ENCODE measurements at regions not wholly inside any gene's neighbourhood (a gene's known extent, or its start where the extent isn't known, plus 50 kb on each side); places are given as distances from the start of the nearest gene placed in this dataset.

GRCh38 chr13:22740264-22740663, 440.5 kb upstream of the SGCG start:
- Histone ChIP-seq H3K27me3 (ENCODE audit: control insufficient read depth, insufficient read depth, low read length) (no peaks in the 10 kb centered on the region), H3K27ac (ENCODE audit: insufficient read depth, low read length) (no peak overlapping the region), H3K79me1 (ENCODE audit: low read depth in 1 of 2, low read length in 2 of 2) (no peaks in the 10 kb centered on the region), H4K91ac (ENCODE audit: insufficient read depth, low read depth, low read length) (no peak overlapping the region), H3K23ac (ENCODE audit: low read depth, low read length) (no peak overlapping the region), H3K18ac (ENCODE audit: low read depth, low read length) (no peak overlapping the region), H3K4ac (ENCODE audit: low read depth, low read length) (no peak overlapping the region), H4K8ac (ENCODE audit: low read depth in 2 of 2, low read length in 2 of 2) (no peak overlapping the region), H3K56ac (ENCODE audit: extremely low read depth, insufficient read depth, low read length) (no peak overlapping the region), H3K36me3 (ENCODE audit: control insufficient read depth, insufficient read depth, low read length) (no peaks in the 10 kb centered on the region), H4K20me1 (ENCODE audit: insufficient read depth, low read length) (no peaks in the 10 kb centered on the region), H2BK5ac (ENCODE audit: low read depth, low read length, poor library complexity, severe bottlenecking) (no peak overlapping the region), H2BK120ac (ENCODE audit: low read depth, low read length) (no peak overlapping the region), H2AFZ (replicated peaks; ENCODE audit: low read length, poor library complexity) (no peak overlapping the region), H3K9me3 (ENCODE audit: control insufficient read depth, insufficient read depth, low read length) (peaks cover 6% of the 10 kb centered on the region), H3K4me1 (ENCODE audit: control insufficient read depth, insufficient read depth, low read length) (no peaks in the 10 kb centered on the region), H3K4me3 (ENCODE audit: insufficient read depth, low read depth, low read length) (no peak overlapping the region), H3K9ac (ENCODE audit: low read depth, low read length) (no peak overlapping the region), H3K14ac (replicated peaks; ENCODE audit: low read depth, low read length) (no peak overlapping the region), H2AK9ac (replicated peaks; ENCODE audit: low read depth, low read length, poor library complexity) (no peak overlapping the region), H2BK15ac (ENCODE audit: low read depth, low read length) (no peak overlapping the region), H3K4me2 (ENCODE audit: low read depth, low read length) (no peak overlapping the region), H2AK5ac (ENCODE audit: low read depth, low read length) (no peak overlapping the region), H2BK20ac (ENCODE audit: low read depth, low read length) (no peak overlapping the region), H3K9me1 (ENCODE audit: insufficient read depth, low read length) (no peaks in the 10 kb centered on the region), H4K5ac (ENCODE audit: low read depth, low read length) (no peak overlapping the region)
- POLR2A ChIA-PET (ENCODE audit: unreplicated experiment): no interaction called here
- no CpG with 5 or more reads among the region's 3 CpGs for WGBS, 2 experiments (ENCODE audit: extremely low coverage in 2 of 2, insufficient read length in 1 of 2)
- BruUV-seq (replicated peaks): no TSS peak
- CTCF ChIA-PET: no interaction called here
- in situ Hi-C loops (cut with MboI; ENCODE audit: low sequenced_read_pairs): no loop called here
- intact Hi-C loops (cut with micrococcal nuclease): no loop called here
- ATAC-seq (ENCODE audit: low read depth) (no peak), DNase-seq (no peak)
- TF ChIP-seq RCOR1 (IDR thresholded peaks at IDR 0.05; ENCODE audit: insufficient replicate concordance, low read length) (no peak), RAD21 (IDR thresholded peaks at IDR 0.05; ENCODE audit: low read length) (0 out of 2 replicates have a peak, but pooled peaks have one; percentile 9)
- dilution Hi-C loops (cut with HindIII; ENCODE audit: low sequenced_read_pairs, unreplicated experiment): no loop called here
